Neural progenitor cell (in vitro differentiated cells): ENCODE measurements at regions not wholly inside any gene's neighbourhood (a gene's known extent, or its start where the extent isn't known, plus 50 kb on each side); places are given as distances from the start of the nearest gene placed in this dataset.

Experiments
- DNase-seq: peaks from one replicate; pipeline ENCODE4 v3.0.0-alpha.2; 2016; ENCODE audit warnings: low spot score
- H2AFZ ChIP-seq: fragments of 200-600 bp; sonication (generic); replicated peaks from 2 replicates; pipeline ENCODE4 v1.6.1; 2016; ENCODE audit warnings: antibody characterized with exemption
- H3F3A ChIP-seq: fragments of 200-600 bp; sonication (generic); 2 replicates; pipeline ENCODE4 v1.6.1; 2016; ENCODE audit warnings: antibody characterized with exemption, low read depth
- H3K27ac ChIP-seq: fragments of 200-600 bp; sonication (generic); 2 replicates; pipeline ENCODE4 v1.5.1; 2016; ENCODE audit warnings: mild to moderate bottlenecking
- H3K27me3 ChIP-seq: fragments of 200-600 bp; sonication (generic); 2 replicates; pipeline ENCODE4 v1.6.1; 2016; ENCODE audit warnings: mild to moderate bottlenecking, moderate library complexity
- H3K36me3 ChIP-seq: fragments of 200-600 bp; sonication (generic); 2 replicates; pipeline ENCODE4 v1.5.1; 2016
- H3K4me1 ChIP-seq: fragments of 200-600 bp; sonication (generic); 2 replicates; pipeline ENCODE4 v1.6.1; 2016; ENCODE audit warnings: mixed run types
- H3K4me2 ChIP-seq: fragments of 200-600 bp; sonication (generic); 2 replicates; pipeline ENCODE4 v1.6.1; 2016
- H3K4me3 ChIP-seq: fragments of 200-600 bp; sonication (generic); 2 replicates; pipeline ENCODE4 v1.5.1; 2016
- H3K79me2 ChIP-seq: fragments of 200-600 bp; sonication (generic); 2 replicates; pipeline ENCODE4 v1.6.1; 2016; ENCODE audit warnings: low read depth
- H3K9ac ChIP-seq: fragments of 200-600 bp; sonication (generic); 2 replicates; pipeline ENCODE4 v1.6.1; 2016
- H3K9me3 ChIP-seq: fragments of 200-600 bp; sonication (generic); 2 replicates; pipeline ENCODE4 v1.5.1; 2016; ENCODE audit warnings: low read depth
- H4K20me1 ChIP-seq: fragments of 200-600 bp; sonication (generic); 2 replicates; pipeline ENCODE4 v1.6.1; 2016; ENCODE audit warnings: low read depth
- H3K27ac Mint-ChIP-seq: 3 replicates; pipeline ENCODE4 v1.8.0; 2021; ENCODE audit warnings: mixed read lengths
- H3K27me3 Mint-ChIP-seq: 2 replicates; pipeline ENCODE4 v1.8.0; 2022; ENCODE audit warnings: low read depth, mild to moderate bottlenecking, inconsistent platforms, moderate library complexity, mixed read lengths; ENCODE audit not compliant: insufficient read depth
- H3K36me3 Mint-ChIP-seq: 3 replicates; pipeline ENCODE4 v1.8.0; 2021; ENCODE audit warnings: mixed read lengths
- H3K4me1 Mint-ChIP-seq: 3 replicates; pipeline ENCODE4 v1.8.0; 2021; ENCODE audit warnings: mixed read lengths
- H3K4me3 Mint-ChIP-seq: 3 replicates; pipeline ENCODE4 v1.8.0; 2021; ENCODE audit warnings: mild to moderate bottlenecking, moderate library complexity, mixed read lengths
- H3K9me3 Mint-ChIP-seq: 3 replicates; pipeline ENCODE4 v1.8.0; 2020; ENCODE audit warnings: mixed read lengths
- EZH2 ChIP-seq: fragments of 200-600 bp; sonication (generic); IDR thresholded peaks from 2 replicates; pipeline ENCODE4 v1.6.1; 2017; ENCODE audit warnings: antibody characterized with exemption, mild to moderate bottlenecking, moderate library complexity
- EZH2phosphoT487 ChIP-seq: fragments of 200-600 bp; sonication (generic); IDR thresholded peaks from 2 replicates; pipeline ENCODE4 v1.6.1; 2017; ENCODE audit warnings: antibody characterized with exemption
- TF ChIP-seq, protein P1 (sequence below): fragments of 200-600 bp; sonication (generic); IDR thresholded peaks from 2 replicates; pipeline ENCODE4 v1.5.1; 2017; ENCODE audit warnings: antibody characterized with exemption, mild to moderate bottlenecking

GRCh38 chr2:236505041-236505440, 64.6 kb upstream of the ACKR3 start:
- Mint-ChIP-seq H3K4me1 (peaks cover 7% of the 10 kb centered on the region), H3K27me3 (peaks cover 7% of the 10 kb centered on the region), H3K9me3 (peaks cover 2% of the 10 kb centered on the region), H3K4me3 (no peak overlapping the region), H3K27ac (no peak overlapping the region), H3K36me3 (no peaks in the 10 kb centered on the region)
- no peak overlapping the region for H3K27ac ChIP-seq
- H3K27me3 ChIP-seq, result peaks cover 14% of the 10 kb centered on the region
- no peaks in the 10 kb centered on the region for H3K4me1 ChIP-seq
- H3K4me3 ChIP-seq, result no peak overlapping the region
- H2AFZ ChIP-seq, result no peak overlapping the region
- no peaks in the 10 kb centered on the region for H4K20me1 ChIP-seq
- H3K4me2 ChIP-seq, result no peak overlapping the region
- H3K36me3 ChIP-seq, result no peaks in the 10 kb centered on the region
- no peaks in the 10 kb centered on the region for H3K79me2 ChIP-seq
- H3K9ac ChIP-seq, result no peak overlapping the region
- TF ChIP-seq, protein P1, sequence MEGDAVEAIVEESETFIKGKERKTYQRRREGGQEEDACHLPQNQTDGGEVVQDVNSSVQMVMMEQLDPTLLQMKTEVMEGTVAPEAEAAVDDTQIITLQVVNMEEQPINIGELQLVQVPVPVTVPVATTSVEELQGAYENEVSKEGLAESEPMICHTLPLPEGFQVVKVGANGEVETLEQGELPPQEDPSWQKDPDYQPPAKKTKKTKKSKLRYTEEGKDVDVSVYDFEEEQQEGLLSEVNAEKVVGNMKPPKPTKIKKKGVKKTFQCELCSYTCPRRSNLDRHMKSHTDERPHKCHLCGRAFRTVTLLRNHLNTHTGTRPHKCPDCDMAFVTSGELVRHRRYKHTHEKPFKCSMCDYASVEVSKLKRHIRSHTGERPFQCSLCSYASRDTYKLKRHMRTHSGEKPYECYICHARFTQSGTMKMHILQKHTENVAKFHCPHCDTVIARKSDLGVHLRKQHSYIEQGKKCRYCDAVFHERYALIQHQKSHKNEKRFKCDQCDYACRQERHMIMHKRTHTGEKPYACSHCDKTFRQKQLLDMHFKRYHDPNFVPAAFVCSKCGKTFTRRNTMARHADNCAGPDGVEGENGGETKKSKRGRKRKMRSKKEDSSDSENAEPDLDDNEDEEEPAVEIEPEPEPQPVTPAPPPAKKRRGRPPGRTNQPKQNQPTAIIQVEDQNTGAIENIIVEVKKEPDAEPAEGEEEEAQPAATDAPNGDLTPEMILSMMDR, result no peak
- no peak for TF ChIP-seq EZH2phosphoT487
- no peak for TF ChIP-seq EZH2
- peaks cover 4% of the 10 kb centered on the region for H3F3A ChIP-seq
- no peak for DNase-seq
- no peaks in the 10 kb centered on the region for H3K9me3 ChIP-seq

- no peaks in the 10 kb centered on the region for H3K79me2 ChIP-seq
- no peaks in the 10 kb centered on the region for H3K4me1 ChIP-seq
- no peak overlapping the region for H3K4me3 ChIP-seq
- H3K9me3 ChIP-seq, result no peaks in the 10 kb centered on the region
- H3K36me3 ChIP-seq, result no peaks in the 10 kb centered on the region
- no peak overlapping the region for H3K27ac ChIP-seq
- H3K4me2 ChIP-seq, result no peak overlapping the region
- peaks cover 2% of the 10 kb centered on the region for H3K9me3 Mint-ChIP-seq
- H3K9ac ChIP-seq, result no peak overlapping the region
- TF ChIP-seq, protein P1, result no peak
- no peak for TF ChIP-seq EZH2
- no peak for TF ChIP-seq EZH2phosphoT487
- no peak overlapping the region for H3K27ac Mint-ChIP-seq
- H3K27me3 ChIP-seq, result peaks cover 14% of the 10 kb centered on the region
- H3F3A ChIP-seq, result peaks cover 4% of the 10 kb centered on the region
- H3K4me1 Mint-ChIP-seq, result peaks cover 7% of the 10 kb centered on the region
- no peak overlapping the region for H2AFZ ChIP-seq
- H3K27me3 Mint-ChIP-seq, result peaks cover 5% of the 10 kb centered on the region
- no peak for DNase-seq
- H3K4me3 Mint-ChIP-seq, result no peak overlapping the region
- H4K20me1 ChIP-seq, result no peaks in the 10 kb centered on the region
- H3K36me3 Mint-ChIP-seq, result no peaks in the 10 kb centered on the region
Measured at GRCh38 chr2:236505648-236506047, 64.0 kb upstream of the ACKR3 start.

- Histone ChIP-seq H3K9ac (no peak overlapping the region), H3K36me3 (no peaks in the 10 kb centered on the region), H3K9me3 (no peaks in the 10 kb centered on the region), H3K27ac (no peak overlapping the region), H3K4me3 (peak overlapping the region; percentile 25), H3K27me3 (peaks cover 14% of the 10 kb centered on the region), H3K4me2 (peak overlapping the region; percentile 59), H3F3A (peaks cover 4% of the 10 kb centered on the region), H4K20me1 (no peaks in the 10 kb centered on the region), H3K79me2 (no peaks in the 10 kb centered on the region), H3K4me1 (no peaks in the 10 kb centered on the region), H2AFZ (peak overlapping the region; percentile 78)
- Mint-ChIP-seq H3K36me3 (no peaks in the 10 kb centered on the region), H3K27me3 (peaks cover 2% of the 10 kb centered on the region), H3K4me1 (no peaks in the 10 kb centered on the region), H3K27ac (no peak overlapping the region), H3K4me3 (no peak overlapping the region), H3K9me3 (peaks cover 2% of the 10 kb centered on the region)
- TF ChIP-seq, protein P1, result no peak
- TF ChIP-seq EZH2phosphoT487, result no peak
- no peak for TF ChIP-seq EZH2
- peak; percentile 87 for DNase-seq
Measured at GRCh38 chr2:236507393-236508085, 62.1 kb upstream of the ACKR3 start.
